Gastroesophageal sphincter (tissue), 4 donors: ENCODE measurements at regions not wholly inside any gene's neighbourhood (a gene's known extent, or its start where the extent isn't known, plus 50 kb on each side); places are given as distances from the start of the nearest gene placed in this dataset.

Experiments used
- ATAC-seq: fragments of 150-250 bp; one replicate; pipeline ENCODE4 v1.9.1; 2016; ENCODE audit warnings: mild to moderate bottlenecking, moderate library complexity
- H3K27ac ChIP-seq, 4 donors: fragments of 200-600 bp; sonication (generic) in 3 of 4; 1 replicate in 3 of 4; 2 replicates in 1 of 4; pipeline ENCODE4 v1.5.1; 2016 to 2019
- H3K27me3 ChIP-seq: fragments of 200-600 bp; sonication (generic); one replicate; pipeline ENCODE4 v1.5.1; 2019
- H3K36me3 ChIP-seq, 2 donors: fragments of 200-600 bp; sonication (generic); one replicate each; pipeline ENCODE4 v1.5.1; 2019; ENCODE audit warnings: control low read depth in 1 of 2
- H3K4me1 ChIP-seq, 3 donors: fragments of 200-600 bp; sonication (generic); 1 replicate in 2 of 3; 2 replicates in 1 of 3; pipeline ENCODE4 v1.5.1; 2016 to 2019; ENCODE audit warnings: control low read depth in 2 of 3
- H3K4me3 ChIP-seq, 2 donors: fragments of 200-600 bp; sonication (generic); one replicate each; pipeline ENCODE4 v1.5.1; 2019; ENCODE audit warnings: mild to moderate bottlenecking in 1 of 2, moderate library complexity in 1 of 2
- H3K9me3 ChIP-seq, 3 donors: fragments of 200-600 bp; sonication (generic); one replicate each; pipeline ENCODE4 v1.5.1; 2017 to 2019; ENCODE audit warnings: control low read depth in 2 of 3
- EP300 ChIP-seq: sonication (generic); formaldehyde crosslinking; IDR thresholded peaks from one replicate; pipeline ENCODE4 v1.6.1; 2017; ENCODE audit warnings: antibody characterized with exemption, mild to moderate bottlenecking
- POLR2A ChIP-seq, 2 donors: fragments of 450-650 bp; IDR thresholded peaks; one replicate each; pipeline ENCODE4 v1.6.1; 2017; ENCODE audit warnings: antibody characterized with exemption in 2 of 2, mild to moderate bottlenecking in 2 of 2, moderate library complexity in 1 of 2
- POLR2AphosphoS5 ChIP-seq: sonication (generic); formaldehyde crosslinking; IDR thresholded peaks from one replicate; pipeline ENCODE4 v1.6.1; 2017; ENCODE audit warnings: antibody characterized with exemption
- WGBS, 2 donors: methylation state at CpG; one replicate each; pipeline ENCODE4 v1.1.5; 2018; ENCODE audit warnings: low coverage in 1 of 2; 5-methylcytosine and 5-hydroxymethylcytosine counted together
- TF ChIP-seq, protein P1 (sequence below), 4 experiments: fragments of 200-600 bp in 2 of 4; fragments of 450-650 bp in 2 of 4; sonication (generic) in 1 of 4; IDR thresholded peaks; one replicate each; pipeline ENCODE4 v1.5.1; 2017 to 2019; ENCODE audit warnings: antibody characterized with exemption in 4 of 4, mild to moderate bottlenecking in 2 of 4, moderate library complexity in 2 of 4

DNA sequence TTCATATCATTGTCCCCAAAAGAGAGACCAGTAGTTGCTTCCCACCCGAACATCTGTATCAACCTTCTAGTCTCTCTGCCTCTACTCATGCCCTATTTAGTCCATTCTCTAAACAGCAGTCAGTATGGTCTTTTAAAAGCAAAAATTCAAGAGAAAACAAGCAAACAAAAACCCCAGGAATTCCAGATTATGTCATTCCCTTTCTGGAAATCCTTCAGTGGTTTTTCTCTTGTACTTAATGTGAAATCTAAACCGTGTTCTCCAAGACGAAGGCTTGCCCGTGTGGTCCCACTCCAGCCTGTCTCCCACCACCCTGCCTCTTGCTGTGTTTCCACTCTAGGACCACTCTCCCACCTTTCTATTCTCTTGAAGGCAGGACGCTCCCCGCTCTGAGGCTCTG, 90.8 kb downstream of the TMEM30B start:
- Histone ChIP-seq H3K27me3 (no peaks in the 10 kb centered on the region), H3K36me3 (no peaks in the 10 kb centered on the region), H3K27ac (no peak overlapping the region), H3K9me3 (no peaks in the 10 kb centered on the region), H3K4me3 (no peak overlapping the region), H3K4me1 (peaks cover 0 to 24% (median 0%) of the 10 kb centered on the region in 3 donors)
- ATAC-seq = no peak
- WGBS, 2 donors = 92 to 94% methylated on average over 4 to 6 of the region's 6 CpGs
- TF ChIP-seq POLR2AphosphoS5 = no peak
- TF ChIP-seq POLR2A (IDR thresholded peaks at IDR 0.05) = no peak
- TF ChIP-seq, protein P1, sequence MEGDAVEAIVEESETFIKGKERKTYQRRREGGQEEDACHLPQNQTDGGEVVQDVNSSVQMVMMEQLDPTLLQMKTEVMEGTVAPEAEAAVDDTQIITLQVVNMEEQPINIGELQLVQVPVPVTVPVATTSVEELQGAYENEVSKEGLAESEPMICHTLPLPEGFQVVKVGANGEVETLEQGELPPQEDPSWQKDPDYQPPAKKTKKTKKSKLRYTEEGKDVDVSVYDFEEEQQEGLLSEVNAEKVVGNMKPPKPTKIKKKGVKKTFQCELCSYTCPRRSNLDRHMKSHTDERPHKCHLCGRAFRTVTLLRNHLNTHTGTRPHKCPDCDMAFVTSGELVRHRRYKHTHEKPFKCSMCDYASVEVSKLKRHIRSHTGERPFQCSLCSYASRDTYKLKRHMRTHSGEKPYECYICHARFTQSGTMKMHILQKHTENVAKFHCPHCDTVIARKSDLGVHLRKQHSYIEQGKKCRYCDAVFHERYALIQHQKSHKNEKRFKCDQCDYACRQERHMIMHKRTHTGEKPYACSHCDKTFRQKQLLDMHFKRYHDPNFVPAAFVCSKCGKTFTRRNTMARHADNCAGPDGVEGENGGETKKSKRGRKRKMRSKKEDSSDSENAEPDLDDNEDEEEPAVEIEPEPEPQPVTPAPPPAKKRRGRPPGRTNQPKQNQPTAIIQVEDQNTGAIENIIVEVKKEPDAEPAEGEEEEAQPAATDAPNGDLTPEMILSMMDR (IDR thresholded peaks at IDR 0.05) = no peak
- no peak for TF ChIP-seq EP300

DNA sequence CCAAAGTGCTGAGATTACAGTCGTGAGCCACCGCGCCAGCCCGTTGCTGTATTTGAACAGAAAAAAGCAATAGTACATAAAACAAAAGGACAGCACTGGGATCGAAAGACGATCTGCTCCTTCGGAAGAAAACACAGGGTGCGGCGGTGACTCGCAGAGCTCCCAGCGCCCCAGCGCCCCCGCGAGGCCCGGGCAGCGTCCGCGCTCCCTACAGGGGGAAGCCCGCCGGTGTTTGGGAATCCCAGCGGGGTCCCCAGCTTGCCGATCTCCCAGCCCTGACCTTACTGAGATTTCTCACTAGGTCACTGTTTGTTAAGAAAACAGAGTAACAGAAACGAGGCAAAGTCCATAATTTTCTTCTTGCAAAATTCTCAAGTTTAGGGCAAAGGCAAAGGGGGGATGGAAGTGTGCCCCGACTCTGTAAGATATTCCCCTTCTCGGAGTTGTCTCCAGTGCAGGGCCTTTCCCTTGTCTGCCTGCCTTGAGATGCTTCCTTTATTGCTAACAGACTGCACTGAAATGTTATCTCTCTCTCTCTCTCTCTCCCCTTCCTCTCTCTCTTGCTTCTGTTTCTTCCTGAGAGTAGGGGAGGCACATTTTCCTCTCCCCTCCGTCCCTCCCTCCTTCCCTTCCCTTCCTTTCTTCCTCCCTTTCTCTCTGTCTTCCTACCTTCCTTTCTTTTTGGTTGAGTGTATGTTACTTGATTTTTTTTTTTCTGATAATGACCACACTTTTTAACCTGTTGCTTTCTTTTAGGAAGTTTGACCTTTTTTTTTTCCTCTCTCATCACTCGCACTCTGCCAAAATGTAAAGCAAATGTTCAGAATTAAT, 91.9 kb downstream of the TMEM30B start:
- peaks cover 0 to 24% (median 0%) of the 10 kb centered on the region in 3 donors for H3K4me1 ChIP-seq
- no peaks in the 10 kb centered on the region for H3K9me3 ChIP-seq
- H3K27me3 ChIP-seq = no peaks in the 10 kb centered on the region
- WGBS, 2 donors = 6 to 30% methylated on average over 5 to 6 of the region's 27 CpGs
- no peak for TF ChIP-seq EP300
- TF ChIP-seq, protein P1 (IDR thresholded peaks at IDR 0.05) = peak in 3 of 4 experiments; percentile 38 to 74 (median 62)
- peak; percentile 80 for ATAC-seq
- H3K4me3 ChIP-seq = peak overlapping the region; percentile 27 to 48
- peak overlapping the region in 3 of 4 donors; percentile 51 to 63 (median 56) for H3K27ac ChIP-seq
- H3K36me3 ChIP-seq = no peaks in the 10 kb centered on the region

DNA sequence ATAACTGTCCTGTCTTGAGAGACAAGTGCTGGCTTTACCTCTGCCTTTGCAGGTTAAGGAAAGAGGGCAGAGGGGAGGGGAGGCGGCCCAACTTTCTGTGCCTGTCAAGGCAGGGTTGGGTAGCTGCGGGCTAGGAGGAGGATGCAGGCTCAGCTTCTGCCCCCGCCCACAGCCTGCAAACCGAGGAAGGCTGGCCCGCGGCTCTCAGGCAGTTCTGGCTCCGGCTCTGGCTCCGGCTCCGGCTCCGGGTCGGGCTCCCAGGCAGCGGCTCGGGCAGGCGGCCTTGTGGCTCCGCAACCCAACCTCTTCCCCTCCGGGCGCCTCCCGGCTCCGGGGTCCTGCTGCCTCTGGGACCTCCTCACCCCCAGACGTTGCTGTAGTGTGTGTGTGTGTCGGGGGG, 92.9 kb downstream of the TMEM30B start:
- Histone ChIP-seq H3K27ac (peak overlapping the region in 3 of 4 donors; percentile 51 to 63 (median 56)), H3K36me3 (no peaks in the 10 kb centered on the region), H3K9me3 (no peaks in the 10 kb centered on the region), H3K4me1 (peaks cover 0 to 24% (median 0%) of the 10 kb centered on the region in 3 donors), H3K27me3 (no peaks in the 10 kb centered on the region), H3K4me3 (peak overlapping the region; percentile 27 to 48)
- TF ChIP-seq EP300 = no peak
- TF ChIP-seq, protein P1 (IDR thresholded peaks at IDR 0.05) = no peak
- TF ChIP-seq POLR2AphosphoS5 = no peak
- no peak for TF ChIP-seq POLR2A (IDR thresholded peaks at IDR 0.05)
- 41% methylated on average over 5 of the region's 21 CpGs; no CpG with 5 or more reads in 1 of the 2 donors for WGBS, 2 donors
- peak; percentile 57 for ATAC-seq

DNA sequence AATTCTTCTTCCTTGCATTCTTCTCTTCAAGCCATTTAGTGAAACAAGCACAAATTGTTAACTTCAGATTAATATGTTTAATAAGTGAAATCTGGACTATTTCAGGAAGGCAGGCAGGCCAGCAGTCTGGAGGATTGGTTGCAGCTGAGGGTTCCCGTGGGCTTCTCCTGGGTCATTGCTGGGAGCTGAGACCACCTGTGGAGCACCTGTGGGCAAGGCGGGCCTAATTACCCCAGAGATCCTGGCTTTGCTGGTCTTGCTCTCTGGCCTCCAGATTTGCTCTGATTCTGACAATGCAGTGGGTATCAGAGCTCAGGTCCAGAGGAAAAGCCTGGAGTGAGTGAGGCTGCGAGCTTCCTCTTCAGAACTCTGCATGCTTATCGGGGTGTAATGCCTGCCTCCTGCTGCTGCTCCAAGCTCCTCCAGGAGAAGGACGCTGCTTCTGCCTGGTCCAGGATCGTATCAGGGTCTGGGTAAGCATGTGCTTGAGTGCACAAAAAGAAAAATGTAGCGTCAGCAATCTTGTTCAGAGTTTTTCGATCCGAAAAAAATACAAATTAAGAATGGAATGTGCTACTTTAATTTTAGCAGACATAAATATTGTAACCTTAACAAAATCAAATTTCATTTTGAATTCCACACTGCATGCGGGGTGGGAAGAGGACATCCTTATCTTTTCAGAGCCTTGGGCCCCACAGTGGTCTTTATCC, 93.8 kb downstream of the TMEM30B start:
- no peak for ATAC-seq
- TF ChIP-seq POLR2AphosphoS5 (no peak), POLR2A (IDR thresholded peaks at IDR 0.05) (no peak)
- TF ChIP-seq, protein P1 (IDR thresholded peaks at IDR 0.05) = no peak
- Histone ChIP-seq H3K27ac (peak overlapping the region in 2 of 4 donors; percentile 6 to 42), H3K4me1 (peaks cover 0 to 24% (median 0%) of the 10 kb centered on the region in 3 donors), H3K27me3 (no peaks in the 10 kb centered on the region), H3K4me3 (no peak overlapping the region), H3K36me3 (no peaks in the 10 kb centered on the region), H3K9me3 (no peaks in the 10 kb centered on the region)
- WGBS, 2 donors = 64% methylated on average over 6 to 8 of the region's 10 CpGs
